Liver (tissue), 3 donors: ENCODE measurements at regions not wholly inside any gene's neighbourhood (a gene's known extent, or its start where the extent isn't known, plus 50 kb on each side); places are given as distances from the start of the nearest gene placed in this dataset.

Source experiments
- EGR1 ChIP-seq, 2 donors: IDR thresholded peaks; 2 replicates each; pipeline ENCODE4 v1.6.1; 2016 to 2018; ENCODE audit warnings: antibody characterized with exemption in 2 of 2, low read depth in 2 of 2
- FOXA1 ChIP-seq: IDR thresholded peaks from 2 replicates; pipeline ENCODE4 v1.6.1; 2016; ENCODE audit warnings: antibody characterized with exemption
- GABPA ChIP-seq, 2 donors: IDR thresholded peaks in 1 of 2; conservative IDR thresholded peaks in 1 of 2; 2 replicates each; pipeline ENCODE4 v1.6.1; 2016; ENCODE audit warnings: antibody characterized with exemption in 2 of 2, mild to moderate bottlenecking in 1 of 2, moderate library complexity in 1 of 2
- JUND ChIP-seq, 2 donors: IDR thresholded peaks; 2 replicates each; pipeline ENCODE4 v1.6.1; 2016; ENCODE audit warnings: antibody characterized with exemption in 2 of 2
- NR2F2 ChIP-seq: IDR thresholded peaks from 2 replicates; pipeline ENCODE4 v1.6.1; 2016; ENCODE audit warnings: antibody characterized with exemption
- SP1 ChIP-seq: IDR thresholded peaks from 2 replicates; pipeline ENCODE4 v1.6.1; 2018; ENCODE audit warnings: antibody characterized with exemption, mild to moderate bottlenecking
- TAF1 ChIP-seq: conservative IDR thresholded peaks from 2 replicates; pipeline ENCODE4 v1.6.1; 2016; ENCODE audit warnings: antibody characterized with exemption, mild to moderate bottlenecking
- TF ChIP-seq, protein P1 (sequence below): fragments of 150-350 bp; IDR thresholded peaks from 2 replicates; pipeline ENCODE4 v1.5.1; 2017; ENCODE audit warnings: improper control_type of control experiment, low read depth, low read length; ENCODE audit not compliant: missing input control
- TF ChIP-seq, protein P2 (sequence below): IDR thresholded peaks from 2 replicates; pipeline ENCODE4 v1.6.1; 2016; ENCODE audit warnings: antibody characterized with exemption
- TF ChIP-seq, protein P3 (sequence below): IDR thresholded peaks from 2 replicates; pipeline ENCODE4 v1.6.1; 2016; ENCODE audit warnings: antibody characterized with exemption
- TF ChIP-seq, protein P4 (sequence below): IDR thresholded peaks from 2 replicates; pipeline ENCODE4 v1.6.1; 2016; ENCODE audit warnings: antibody characterized with exemption, mild to moderate bottlenecking
- donor health status: healthy.
- donor health status: healthy.

DNA sequence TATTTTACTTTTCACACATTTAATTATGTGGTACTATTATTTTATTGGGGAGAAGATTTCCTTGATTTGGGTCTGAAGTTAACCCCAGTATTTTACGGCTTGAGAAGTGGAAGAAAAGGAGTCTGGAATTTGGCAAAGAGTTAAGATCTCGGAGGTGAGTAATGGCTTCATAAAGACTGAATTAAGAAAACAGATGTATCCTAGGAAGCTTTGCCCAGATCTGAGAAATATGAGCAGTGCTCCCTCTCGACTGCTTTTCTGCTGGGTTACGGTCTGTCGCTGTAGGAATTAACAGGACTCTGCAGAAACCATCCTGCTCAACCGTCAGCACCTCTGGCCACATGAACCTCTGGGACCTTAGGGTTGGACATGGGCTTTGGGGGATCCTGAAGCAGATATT is 163.6 kb upstream of the NDN start:
- TF ChIP-seq TAF1 (no peak), JUND (IDR thresholded peaks at IDR 0.05) (no peak), GABPA (IDR thresholded peaks at IDR 0.05 in 1 of 2, conservative IDR thresholded peaks at IDR 0.05 in 1 of 2) (no peak), NR2F2 (no peak), EGR1 (IDR thresholded peaks at IDR 0.05; ENCODE audit: low read depth in 2 of 2) (no peak), SP1 (no peak), FOXA1 (no peak)
- TF ChIP-seq, protein P1, sequence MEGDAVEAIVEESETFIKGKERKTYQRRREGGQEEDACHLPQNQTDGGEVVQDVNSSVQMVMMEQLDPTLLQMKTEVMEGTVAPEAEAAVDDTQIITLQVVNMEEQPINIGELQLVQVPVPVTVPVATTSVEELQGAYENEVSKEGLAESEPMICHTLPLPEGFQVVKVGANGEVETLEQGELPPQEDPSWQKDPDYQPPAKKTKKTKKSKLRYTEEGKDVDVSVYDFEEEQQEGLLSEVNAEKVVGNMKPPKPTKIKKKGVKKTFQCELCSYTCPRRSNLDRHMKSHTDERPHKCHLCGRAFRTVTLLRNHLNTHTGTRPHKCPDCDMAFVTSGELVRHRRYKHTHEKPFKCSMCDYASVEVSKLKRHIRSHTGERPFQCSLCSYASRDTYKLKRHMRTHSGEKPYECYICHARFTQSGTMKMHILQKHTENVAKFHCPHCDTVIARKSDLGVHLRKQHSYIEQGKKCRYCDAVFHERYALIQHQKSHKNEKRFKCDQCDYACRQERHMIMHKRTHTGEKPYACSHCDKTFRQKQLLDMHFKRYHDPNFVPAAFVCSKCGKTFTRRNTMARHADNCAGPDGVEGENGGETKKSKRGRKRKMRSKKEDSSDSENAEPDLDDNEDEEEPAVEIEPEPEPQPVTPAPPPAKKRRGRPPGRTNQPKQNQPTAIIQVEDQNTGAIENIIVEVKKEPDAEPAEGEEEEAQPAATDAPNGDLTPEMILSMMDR = no peak
- TF ChIP-seq, protein P2, sequence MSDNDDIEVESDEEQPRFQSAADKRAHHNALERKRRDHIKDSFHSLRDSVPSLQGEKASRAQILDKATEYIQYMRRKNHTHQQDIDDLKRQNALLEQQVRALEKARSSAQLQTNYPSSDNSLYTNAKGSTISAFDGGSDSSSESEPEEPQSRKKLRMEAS = no peak
- TF ChIP-seq, protein P3, sequence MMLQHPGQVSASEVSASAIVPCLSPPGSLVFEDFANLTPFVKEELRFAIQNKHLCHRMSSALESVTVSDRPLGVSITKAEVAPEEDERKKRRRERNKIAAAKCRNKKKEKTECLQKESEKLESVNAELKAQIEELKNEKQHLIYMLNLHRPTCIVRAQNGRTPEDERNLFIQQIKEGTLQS = no peak
- TF ChIP-seq, protein P4, sequence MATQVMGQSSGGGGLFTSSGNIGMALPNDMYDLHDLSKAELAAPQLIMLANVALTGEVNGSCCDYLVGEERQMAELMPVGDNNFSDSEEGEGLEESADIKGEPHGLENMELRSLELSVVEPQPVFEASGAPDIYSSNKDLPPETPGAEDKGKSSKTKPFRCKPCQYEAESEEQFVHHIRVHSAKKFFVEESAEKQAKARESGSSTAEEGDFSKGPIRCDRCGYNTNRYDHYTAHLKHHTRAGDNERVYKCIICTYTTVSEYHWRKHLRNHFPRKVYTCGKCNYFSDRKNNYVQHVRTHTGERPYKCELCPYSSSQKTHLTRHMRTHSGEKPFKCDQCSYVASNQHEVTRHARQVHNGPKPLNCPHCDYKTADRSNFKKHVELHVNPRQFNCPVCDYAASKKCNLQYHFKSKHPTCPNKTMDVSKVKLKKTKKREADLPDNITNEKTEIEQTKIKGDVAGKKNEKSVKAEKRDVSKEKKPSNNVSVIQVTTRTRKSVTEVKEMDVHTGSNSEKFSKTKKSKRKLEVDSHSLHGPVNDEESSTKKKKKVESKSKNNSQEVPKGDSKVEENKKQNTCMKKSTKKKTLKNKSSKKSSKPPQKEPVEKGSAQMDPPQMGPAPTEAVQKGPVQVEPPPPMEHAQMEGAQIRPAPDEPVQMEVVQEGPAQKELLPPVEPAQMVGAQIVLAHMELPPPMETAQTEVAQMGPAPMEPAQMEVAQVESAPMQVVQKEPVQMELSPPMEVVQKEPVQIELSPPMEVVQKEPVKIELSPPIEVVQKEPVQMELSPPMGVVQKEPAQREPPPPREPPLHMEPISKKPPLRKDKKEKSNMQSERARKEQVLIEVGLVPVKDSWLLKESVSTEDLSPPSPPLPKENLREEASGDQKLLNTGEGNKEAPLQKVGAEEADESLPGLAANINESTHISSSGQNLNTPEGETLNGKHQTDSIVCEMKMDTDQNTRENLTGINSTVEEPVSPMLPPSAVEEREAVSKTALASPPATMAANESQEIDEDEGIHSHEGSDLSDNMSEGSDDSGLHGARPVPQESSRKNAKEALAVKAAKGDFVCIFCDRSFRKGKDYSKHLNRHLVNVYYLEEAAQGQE = no peak
